Stimulated activated CD8-positive, alpha-beta memory T cell treated with anti-CD3 and anti-CD28 coated beads, Interleukin-4, amount 100 ng/mL, for 24 hours (primary cell): ENCODE measurements at regions not wholly inside any gene's neighbourhood (a gene's known extent, or its start where the extent isn't known, plus 50 kb on each side); places are given as distances from the start of the nearest gene placed in this dataset.
A peak's percentile ranks its signal among the peaks of the same experiment; 100 is the strongest.

Experiments used
- DNase-seq: peaks from one replicate; pipeline ENCODE4 v3.0.0-alpha.2; 2020; ENCODE audit warnings: low read depth

GRCh38 chr13:108156749-108157148 is 58.6 kb downstream of the LIG4 start:
- DNase-seq = no peak

GRCh38 chr13:108155185-108156106 is 59.9 kb downstream of the LIG4 start:
- DNase-seq = peak; percentile 37

DNA sequence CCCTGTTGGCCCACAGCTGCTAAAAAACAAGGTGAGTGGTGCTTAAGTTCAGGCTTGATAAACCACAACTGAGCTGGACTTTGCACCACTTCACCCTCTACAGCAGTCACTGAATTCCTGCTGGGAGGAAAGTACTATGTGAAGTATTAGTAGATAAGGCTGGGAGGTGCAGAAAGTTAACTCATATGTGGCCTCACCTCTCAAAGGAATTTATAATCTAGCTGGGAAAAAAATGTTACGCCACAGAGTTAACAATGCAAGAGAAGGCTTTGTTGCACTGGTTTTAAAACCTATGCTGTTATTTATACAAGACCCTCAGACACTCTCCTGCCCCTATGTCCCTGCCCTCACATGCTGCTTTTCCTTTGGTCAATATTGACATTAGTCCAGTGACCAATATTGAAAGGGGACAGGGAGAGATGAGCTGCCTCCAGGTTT is 60.9 kb downstream of the LIG4 start:
- DNase-seq = no peak

DNA sequence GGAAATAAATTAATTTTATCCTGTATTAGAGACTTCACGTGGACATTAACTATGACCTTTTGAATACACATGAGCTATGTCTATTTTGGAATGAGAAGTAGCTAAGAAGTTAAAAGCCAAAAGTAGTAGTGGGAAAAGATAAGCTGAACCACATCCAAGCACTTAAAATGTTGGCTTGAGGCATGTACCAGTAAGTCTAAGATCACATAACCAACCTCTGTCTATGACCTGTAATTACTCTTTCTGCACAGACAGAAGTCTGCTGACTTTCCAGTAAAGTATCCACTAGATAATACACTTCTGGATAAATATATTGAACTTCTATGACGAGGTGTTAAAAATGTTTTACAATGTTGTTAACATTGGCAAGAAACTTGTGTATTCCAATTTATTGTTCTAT is 68.7 kb downstream of the LIG4 start:
- no peak for DNase-seq

DNA sequence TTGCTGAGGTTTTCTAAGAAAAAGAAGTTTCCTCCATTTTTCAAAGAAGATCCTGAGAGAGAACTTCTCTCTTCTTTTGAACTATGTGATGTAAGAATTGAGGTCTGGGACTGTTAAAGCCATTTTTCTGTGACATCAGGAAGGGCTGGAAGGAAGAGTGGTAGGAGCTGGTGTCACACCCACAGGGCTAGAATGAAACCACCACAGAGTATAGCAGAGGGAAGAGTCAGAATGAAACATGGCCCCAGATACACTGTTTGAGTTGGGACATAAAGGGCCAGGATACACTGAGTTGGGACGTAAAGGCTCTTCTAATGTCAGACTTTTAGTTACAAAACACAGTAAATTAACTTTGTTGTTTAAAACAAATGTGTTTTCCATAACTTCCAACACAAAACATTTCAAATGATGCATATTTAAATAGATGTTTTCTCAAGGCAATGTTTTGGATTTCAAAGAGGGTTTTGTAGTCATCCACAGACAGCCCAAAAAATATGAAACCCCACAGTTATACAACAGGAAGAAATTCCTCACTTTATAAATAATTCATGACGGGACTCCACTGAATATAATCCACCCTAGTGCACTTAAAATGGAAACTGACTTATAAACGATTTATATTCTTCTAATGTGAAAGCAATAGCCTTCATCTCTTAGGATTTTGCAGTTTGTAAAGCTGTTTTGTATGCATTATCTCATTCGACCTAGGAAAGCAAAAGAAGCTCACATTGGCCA is 72.5 kb downstream of the LIG4 start:
- no peak for DNase-seq

GRCh38 chr13:108137176-108137575 is 78.2 kb downstream of the LIG4 start:
- DNase-seq = no peak

DNA sequence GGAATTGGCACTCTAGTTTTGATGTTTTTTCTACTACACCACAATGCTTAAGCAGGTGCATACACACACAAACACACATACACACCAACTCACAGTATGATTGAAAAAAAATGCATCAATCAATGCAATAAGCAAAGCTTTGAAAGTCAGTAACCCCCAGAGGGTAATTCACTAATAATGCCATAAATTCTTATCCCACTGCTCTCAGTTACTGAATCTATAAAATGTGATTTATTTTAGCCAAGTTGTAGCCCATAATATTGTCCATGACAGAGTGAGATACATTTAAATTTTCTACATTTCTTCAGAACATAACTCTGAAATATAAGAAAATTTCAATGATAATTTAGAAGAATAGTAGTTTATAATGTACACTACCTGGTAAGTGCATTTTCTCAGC is 87.9 kb downstream of the LIG4 start:
- DNase-seq = no peak

DNA sequence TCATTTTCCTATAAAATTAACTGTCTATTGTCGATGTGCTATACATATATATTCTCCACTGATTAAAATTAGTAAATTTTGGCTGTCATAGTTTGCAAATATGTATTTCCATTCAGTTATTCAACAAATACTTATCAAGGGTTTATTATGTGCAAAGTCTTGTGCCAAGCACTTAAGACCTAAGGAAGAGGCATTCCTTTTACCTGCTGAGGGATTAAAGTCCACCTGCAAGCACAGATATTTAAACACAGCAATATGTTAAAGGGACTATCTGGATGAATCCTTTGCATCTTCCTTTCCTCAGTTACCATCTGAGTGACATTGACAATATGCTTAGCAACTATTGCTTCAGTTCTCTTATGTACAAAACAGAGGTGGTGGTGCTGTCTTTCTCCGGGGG is 89.3 kb downstream of the LIG4 start:
- DNase-seq = no peak

- DNase-seq = no peak
These were observed 93.9 kb downstream of the LIG4 start for GRCh38 chr13:108121406-108121805.

DNA sequence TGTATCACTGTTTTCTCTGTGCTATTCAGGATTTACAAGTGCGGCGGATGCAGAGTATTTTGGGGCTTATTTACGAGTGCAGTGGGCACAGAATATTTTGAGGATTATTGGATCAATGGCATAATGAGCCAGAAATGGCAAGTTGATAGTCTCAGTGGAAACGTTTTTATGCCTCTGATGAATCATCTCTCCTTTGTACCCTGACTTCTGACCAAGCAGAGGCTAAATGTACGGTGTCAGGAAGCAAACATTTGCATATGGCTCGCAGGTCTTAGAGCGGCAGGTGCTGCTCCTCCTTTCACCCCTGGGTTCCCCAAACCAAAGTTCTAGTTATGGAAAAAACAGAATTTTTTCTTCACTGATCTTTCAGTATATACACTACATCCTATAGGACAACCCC is 94.5 kb downstream of the LIG4 start:
- no peak for DNase-seq

DNA sequence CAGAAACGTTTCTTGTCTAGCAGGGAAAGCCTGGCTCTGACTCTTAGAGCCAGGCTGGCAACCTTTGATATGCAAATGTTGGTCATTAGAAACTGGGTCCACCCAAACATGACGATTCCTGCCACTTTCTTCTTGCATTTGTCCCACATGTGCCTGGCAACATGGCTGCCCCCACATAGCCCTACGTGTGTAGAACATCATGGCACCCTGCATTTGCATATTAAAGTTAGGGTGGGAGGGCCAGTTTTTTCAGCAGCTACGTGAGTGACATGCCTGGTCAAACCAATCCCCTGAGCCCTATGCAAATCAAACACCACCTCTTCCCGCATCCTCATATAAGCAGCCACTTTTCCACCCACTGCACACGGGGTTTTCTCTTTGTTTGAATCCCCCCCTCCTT is 95.0 kb downstream of the LIG4 start:
- no peak for DNase-seq

DNA sequence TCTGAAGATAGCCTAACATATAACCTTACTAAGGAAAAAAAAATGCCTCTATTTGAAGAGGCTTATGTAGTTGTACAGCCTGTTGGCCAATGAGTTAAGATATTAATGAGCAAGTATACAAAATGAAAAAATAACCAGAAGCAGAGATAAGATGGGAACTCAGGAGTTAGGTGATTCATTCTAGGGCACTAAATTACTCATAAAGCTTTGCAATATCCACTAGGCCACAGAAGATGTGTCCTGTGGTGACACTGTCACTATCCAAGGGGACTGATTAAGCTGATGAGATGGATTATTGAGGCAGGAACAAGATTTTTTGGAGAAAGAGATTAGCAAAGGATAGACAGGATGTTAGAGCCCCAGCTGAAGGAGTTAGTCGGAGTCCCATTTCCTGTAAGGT is 99.6 kb downstream of the LIG4 start:
- DNase-seq = no peak

DNA sequence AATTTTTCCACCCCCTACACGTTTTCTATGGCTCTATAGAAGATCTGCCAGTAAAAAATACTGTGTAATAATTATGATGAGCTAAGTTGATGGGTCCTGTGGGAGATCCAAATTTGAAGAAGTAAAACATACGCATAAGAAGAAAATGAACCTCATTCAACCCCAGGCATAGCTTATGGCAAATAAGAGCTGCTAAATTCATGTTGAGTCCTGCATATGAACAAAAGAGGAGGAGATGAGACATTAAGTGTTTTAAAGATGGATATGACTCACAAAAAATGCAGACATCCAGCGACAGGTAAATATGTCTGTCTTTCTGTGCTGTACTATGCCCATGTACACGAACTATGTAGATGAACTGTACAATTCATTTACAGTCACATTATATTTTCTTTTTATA is 101.9 kb downstream of the LIG4 start:
- no peak for DNase-seq

DNA sequence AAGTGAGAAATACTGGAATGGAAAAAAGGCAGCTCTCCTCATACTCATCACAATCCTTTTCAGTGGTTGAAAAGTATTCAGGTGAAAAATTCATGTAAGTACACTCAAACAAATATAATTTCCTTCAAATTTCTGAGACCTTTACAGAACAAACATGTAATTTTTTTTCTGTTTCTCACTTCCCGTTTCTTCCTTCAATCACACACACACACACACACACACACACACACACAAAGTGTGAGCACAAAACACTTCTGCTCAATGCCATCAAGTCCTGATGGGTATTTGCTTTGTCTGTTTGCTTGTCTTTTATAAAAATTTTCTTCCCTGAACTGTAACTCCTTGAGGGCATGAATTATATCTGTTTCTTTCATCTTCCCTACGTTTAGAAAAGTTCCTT is 110.6 kb downstream of the LIG4 start:
- DNase-seq = no peak

DNA sequence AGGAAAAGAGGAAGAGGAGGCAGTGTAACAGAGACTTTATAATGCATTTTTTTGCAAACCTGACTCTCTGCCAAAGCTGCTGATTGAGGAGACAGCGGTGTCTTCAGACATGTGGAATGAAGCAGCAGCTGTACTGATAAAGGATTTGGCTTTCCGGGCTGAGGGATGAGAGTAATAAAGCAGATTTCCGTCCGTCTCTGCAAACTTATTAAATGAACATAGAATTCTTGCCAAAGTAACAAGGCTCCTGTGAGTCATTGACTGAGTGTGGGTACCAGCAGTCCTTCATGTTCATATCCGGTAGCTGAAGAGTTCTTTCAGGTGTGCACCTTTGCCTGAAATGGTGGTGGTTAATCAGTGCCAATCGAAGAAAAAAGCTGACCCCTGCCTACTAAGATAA is 112.6 kb downstream of the LIG4 start:
- DNase-seq = no peak

DNA sequence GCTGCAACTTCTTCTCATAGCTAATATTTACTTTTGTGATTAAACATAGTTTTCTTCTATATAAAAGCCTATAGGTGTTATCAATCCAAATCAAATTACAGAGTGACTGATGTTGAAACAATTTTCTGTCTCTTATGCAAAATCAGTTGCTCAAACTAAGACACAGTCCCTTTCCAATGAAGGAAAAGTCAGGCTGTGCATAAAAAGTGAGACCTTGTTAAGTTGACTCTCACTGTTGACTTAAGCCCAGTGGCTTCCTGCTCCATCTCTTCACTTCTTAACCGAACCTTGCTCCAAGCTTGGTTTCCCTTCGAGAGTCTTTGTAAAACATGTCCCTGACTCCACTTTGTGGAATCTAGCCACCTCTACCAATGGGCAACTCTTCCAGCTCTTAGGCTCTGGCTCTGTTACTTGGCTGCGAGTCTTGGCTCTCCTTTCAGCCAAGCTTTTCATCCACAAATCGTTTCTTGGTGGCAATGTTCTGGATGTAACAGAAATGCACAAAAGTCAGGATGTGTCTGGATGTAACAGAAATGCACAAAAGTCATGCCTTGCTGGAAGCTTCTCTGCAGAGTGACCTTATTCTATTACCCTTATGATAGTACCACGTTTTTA is 118.9 kb downstream of the LIG4 start:
- DNase-seq = no peak

GRCh38 chr13:108095036-108095435 is 120.3 kb downstream of the LIG4 start:
- no peak for DNase-seq

DNA sequence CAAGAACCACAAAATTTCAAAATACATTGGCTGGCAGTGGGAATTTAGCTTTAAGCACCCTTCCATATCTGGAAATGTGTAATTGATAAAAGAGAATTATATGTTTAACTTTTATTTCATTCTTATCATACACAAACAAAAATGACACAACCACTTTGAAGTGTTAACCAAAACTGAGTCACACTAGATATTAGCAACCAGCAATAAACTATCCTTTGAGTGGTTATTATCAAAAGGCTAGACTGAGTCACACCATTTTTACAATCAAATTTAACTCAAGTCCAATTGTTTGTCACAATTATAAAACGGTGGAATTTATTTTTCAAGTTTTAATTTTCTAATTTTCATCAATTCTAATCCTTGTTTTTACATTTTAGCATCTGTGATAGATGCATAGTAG is 121.7 kb downstream of the LIG4 start:
- DNase-seq = no peak

DNA sequence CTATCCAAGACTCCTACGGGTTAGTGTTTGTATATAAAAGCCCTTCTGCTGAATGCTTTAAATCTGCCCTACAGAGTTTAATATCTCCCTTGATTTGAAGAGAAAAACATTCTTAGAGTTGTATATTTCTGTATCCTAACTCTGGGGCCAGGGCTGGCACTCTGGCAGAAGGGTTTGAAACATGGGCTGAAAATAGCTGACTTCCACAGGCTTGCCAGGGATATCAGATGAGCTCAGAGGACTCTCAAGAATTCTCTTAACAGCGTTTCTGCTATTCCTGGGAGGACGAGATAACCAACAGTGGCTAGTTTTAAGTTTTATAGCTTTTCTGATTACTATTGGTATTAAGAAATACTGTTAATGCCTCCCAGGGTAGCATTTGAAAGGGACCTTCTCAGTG is 127.5 kb downstream of the LIG4 start:
- no peak for DNase-seq

- no peak for DNase-seq
These were observed 128.7 kb downstream of the LIG4 start for GRCh38 chr13:108086678-108087077.

DNA sequence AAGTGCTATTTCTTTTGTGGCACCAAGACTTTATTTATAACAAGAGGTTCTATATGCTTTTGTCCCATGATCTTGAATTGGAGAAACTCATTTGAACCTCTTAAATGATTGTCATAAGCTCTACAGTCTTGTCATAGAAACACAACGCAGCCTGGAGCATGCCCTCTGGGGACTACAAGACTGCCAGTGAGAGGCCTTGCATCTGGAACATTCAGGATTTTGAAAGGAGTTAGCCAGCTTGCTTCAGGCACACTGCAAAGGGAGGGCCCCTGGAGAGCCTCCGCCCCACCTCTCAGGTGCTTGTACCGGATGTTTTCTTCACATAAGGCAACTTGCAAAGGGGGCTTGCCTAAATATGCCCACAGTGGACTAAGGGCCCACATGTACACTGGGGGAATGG is 130.5 kb downstream of the LIG4 start:
- DNase-seq = no peak

- no peak for DNase-seq
These were observed 132.3 kb downstream of the LIG4 start for GRCh38 chr13:108083056-108083455.

GRCh38 chr13:108082481-108082880 is 132.9 kb downstream of the LIG4 start:
- DNase-seq = no peak
